GM23338 (cell line): ENCODE measurements at regions not wholly inside any gene's neighbourhood (a gene's known extent, or its start where the extent isn't known, plus 50 kb on each side); places are given as distances from the start of the nearest gene placed in this dataset.
A peak's percentile ranks its signal among the peaks of the same experiment; 100 is the strongest.

ENCODE experiments used
- ATAC-seq: fragments of 200-7000 bp; cut with Tn5 transposase; 3 replicates; pipeline ENCODE4 v1.9.1; 2020
- DNase-seq: peaks from one replicate; pipeline ENCODE4 v3.0.0-alpha.2; 2015; ENCODE audit warnings: low spot score
- H2AFZ ChIP-seq: fragments of 200-600 bp; sonication (generic); 2 replicates; pipeline ENCODE4 v1.8.0; 2016; ENCODE audit warnings: antibody characterized with exemption, mild to moderate bottlenecking, moderate library complexity
- H3F3A ChIP-seq: fragments of 200-600 bp; sonication (generic); replicated peaks from 2 replicates; pipeline ENCODE4 v1.8.0; 2017; ENCODE audit warnings: antibody characterized with exemption, mixed run types, low read depth
- H3K27ac ChIP-seq: fragments of 200-600 bp; sonication (generic); 2 replicates; pipeline ENCODE4 v1.6.1; 2016; ENCODE audit warnings: low read depth
- H3K27me3 ChIP-seq: fragments of 200-600 bp; sonication (generic); 2 replicates; pipeline ENCODE4 v1.8.0; 2016; ENCODE audit warnings: mild to moderate bottlenecking, mixed run types, moderate library complexity; ENCODE audit not compliant: insufficient read depth
- H3K36me3 ChIP-seq: fragments of 200-600 bp; sonication (generic); 2 replicates; pipeline ENCODE4 v1.8.0; 2016; ENCODE audit warnings: mild to moderate bottlenecking; ENCODE audit not compliant: insufficient read depth
- H3K4me1 ChIP-seq: fragments of 200-600 bp; sonication (generic); 2 replicates; pipeline ENCODE4 v1.8.0; 2016; ENCODE audit warnings: mild to moderate bottlenecking, moderate library complexity; ENCODE audit not compliant: insufficient read depth
- H3K4me2 ChIP-seq: fragments of 200-600 bp; sonication (generic); 2 replicates; pipeline ENCODE4 v1.7.1; 2017; ENCODE audit warnings: mixed run types
- H3K4me3 ChIP-seq: fragments of 200-600 bp; sonication (generic); 2 replicates; pipeline ENCODE4 v1.6.1; 2016; ENCODE audit warnings: mixed run types
- H3K79me2 ChIP-seq: fragments of 200-600 bp; sonication (generic); replicated peaks from 2 replicates; pipeline ENCODE4 v1.8.0; 2017; ENCODE audit warnings: mild to moderate bottlenecking; ENCODE audit not compliant: insufficient read depth
- H3K9me2 ChIP-seq: fragments of 200-600 bp; sonication (generic); 2 replicates; pipeline ENCODE4 v1.8.0; 2017; ENCODE audit not compliant: insufficient read depth
- H4K20me1 ChIP-seq: fragments of 200-600 bp; sonication (generic); replicated peaks from 2 replicates; pipeline ENCODE4 v1.8.0; 2017; ENCODE audit warnings: mild to moderate bottlenecking; ENCODE audit not compliant: insufficient read depth
- H3K27ac Mint-ChIP-seq: 2 replicates; pipeline ENCODE4 v1.8.0; 2020; ENCODE audit warnings: inconsistent platforms, mild to moderate bottlenecking, moderate library complexity, mixed read lengths
- H3K27me3 Mint-ChIP-seq: 3 replicates; pipeline ENCODE4 v1.8.0; 2022; ENCODE audit warnings: low read depth, mild to moderate bottlenecking, moderate library complexity, mixed read lengths, inconsistent platforms; ENCODE audit not compliant: insufficient read depth, poor library complexity
- H3K36me3 Mint-ChIP-seq: 3 replicates; pipeline ENCODE4 v1.8.0; 2021; ENCODE audit warnings: low read depth, mild to moderate bottlenecking, inconsistent platforms, moderate library complexity, mixed read lengths
- H3K4me1 Mint-ChIP-seq: 3 replicates; pipeline ENCODE4 v1.8.0; 2020; ENCODE audit warnings: mild to moderate bottlenecking, inconsistent platforms, mixed read lengths
- H3K4me3 Mint-ChIP-seq: 3 replicates; pipeline ENCODE4 v1.8.0; 2021; ENCODE audit warnings: moderate library complexity, mild to moderate bottlenecking, inconsistent platforms, mixed read lengths
- H3K9me3 Mint-ChIP-seq: 3 replicates; pipeline ENCODE4 v1.8.0; 2020; ENCODE audit warnings: moderate library complexity, mild to moderate bottlenecking, inconsistent platforms, mixed read lengths
- CREB1 ChIP-seq: fragments of 250-450 bp; sonication (Bioruptor Pico); IDR thresholded peaks from 2 replicates; pipeline ENCODE4 v1.5.0; 2020; ENCODE audit warnings: low read depth, mild to moderate bottlenecking, moderate library complexity
- EZH2phosphoT487 ChIP-seq: fragments of 200-600 bp; sonication (generic); IDR thresholded peaks from one replicate; pipeline ENCODE4 v1.8.1; 2018; ENCODE audit warnings: antibody characterized with exemption; ENCODE audit not compliant: unreplicated experiment
- JUNB ChIP-seq: IDR thresholded peaks from one replicate; pipeline ENCODE4 v1.6.1; 2016; ENCODE audit warnings: antibody characterized with exemption; ENCODE audit not compliant: unreplicated experiment
- NANOG ChIP-seq: IDR thresholded peaks from 2 replicates; pipeline ENCODE4 v1.6.1; 2016; ENCODE audit warnings: antibody characterized with exemption, borderline replicate concordance
- POLR2AphosphoS5 ChIP-seq: IDR thresholded peaks from 2 replicates; pipeline ENCODE4 v1.6.1; 2016; ENCODE audit warnings: antibody characterized with exemption, low read depth
- STAT1 ChIP-seq: IDR thresholded peaks from one replicate; pipeline ENCODE4 v1.6.1; 2016; ENCODE audit warnings: antibody characterized with exemption; ENCODE audit not compliant: unreplicated experiment
- ZNF114 ChIP-seq: fragments of 250-450 bp; sonication (Bioruptor Pico); IDR thresholded peaks from 2 replicates; pipeline ENCODE4 v1.5.0; 2020; ENCODE audit warnings: mild to moderate bottlenecking, moderate library complexity
- ZNF331 ChIP-seq: fragments of 250-450 bp; sonication (Bioruptor Pico); IDR thresholded peaks from 2 replicates; pipeline ENCODE4 v1.5.0; 2020; ENCODE audit warnings: low read depth, mild to moderate bottlenecking, moderate library complexity
- TF ChIP-seq, protein P1 (sequence below): fragments of 250-450 bp; sonication (Bioruptor Pico); IDR thresholded peaks from 2 replicates; pipeline ENCODE4 v1.5.0; 2020; ENCODE audit warnings: mild to moderate bottlenecking, moderate library complexity
- TF ChIP-seq, protein P2 (sequence below): IDR thresholded peaks from one replicate; pipeline ENCODE4 v1.6.1; 2018; ENCODE audit warnings: antibody characterized with exemption; ENCODE audit not compliant: unreplicated experiment

DNA sequence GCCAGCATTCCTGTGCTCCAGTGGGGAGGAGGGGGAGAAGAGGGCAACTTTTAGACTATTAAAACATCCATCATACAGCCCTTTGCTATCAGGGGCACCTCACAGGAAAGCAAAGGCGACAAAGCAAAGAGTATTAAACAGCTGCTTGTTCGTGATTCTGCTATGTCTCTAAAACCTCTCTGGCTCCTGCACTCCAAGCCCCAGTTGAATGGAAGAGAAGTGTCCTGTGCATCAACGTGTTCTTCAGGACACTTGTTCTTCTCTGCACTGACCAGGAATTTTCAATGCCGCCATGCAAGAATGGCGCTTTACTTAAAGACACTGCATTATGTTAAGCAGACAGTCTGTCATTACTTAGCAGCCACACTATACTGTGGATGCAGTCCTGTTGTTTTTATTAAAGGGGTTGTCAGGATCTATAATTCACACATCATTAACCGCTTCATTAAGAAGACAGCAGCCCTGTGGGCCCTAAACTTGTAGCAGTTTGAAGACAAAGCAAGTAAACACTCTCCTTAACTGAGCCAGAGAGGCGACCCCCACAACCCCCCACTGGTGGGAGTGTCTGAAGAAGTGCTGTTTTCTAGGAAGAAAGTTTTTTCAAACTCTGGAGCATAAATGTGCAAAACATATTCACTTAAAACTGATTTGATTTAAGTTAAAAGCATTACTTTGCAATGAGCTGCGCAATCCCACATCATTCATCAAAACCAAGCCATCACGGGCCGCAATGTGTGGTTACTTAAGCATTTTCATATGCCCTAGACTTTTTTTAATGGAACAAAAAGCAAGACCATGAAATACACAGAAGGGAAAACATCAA is 164.5 kb downstream of the ZNF608 start (continued):
- TF ChIP-seq, protein P1, sequence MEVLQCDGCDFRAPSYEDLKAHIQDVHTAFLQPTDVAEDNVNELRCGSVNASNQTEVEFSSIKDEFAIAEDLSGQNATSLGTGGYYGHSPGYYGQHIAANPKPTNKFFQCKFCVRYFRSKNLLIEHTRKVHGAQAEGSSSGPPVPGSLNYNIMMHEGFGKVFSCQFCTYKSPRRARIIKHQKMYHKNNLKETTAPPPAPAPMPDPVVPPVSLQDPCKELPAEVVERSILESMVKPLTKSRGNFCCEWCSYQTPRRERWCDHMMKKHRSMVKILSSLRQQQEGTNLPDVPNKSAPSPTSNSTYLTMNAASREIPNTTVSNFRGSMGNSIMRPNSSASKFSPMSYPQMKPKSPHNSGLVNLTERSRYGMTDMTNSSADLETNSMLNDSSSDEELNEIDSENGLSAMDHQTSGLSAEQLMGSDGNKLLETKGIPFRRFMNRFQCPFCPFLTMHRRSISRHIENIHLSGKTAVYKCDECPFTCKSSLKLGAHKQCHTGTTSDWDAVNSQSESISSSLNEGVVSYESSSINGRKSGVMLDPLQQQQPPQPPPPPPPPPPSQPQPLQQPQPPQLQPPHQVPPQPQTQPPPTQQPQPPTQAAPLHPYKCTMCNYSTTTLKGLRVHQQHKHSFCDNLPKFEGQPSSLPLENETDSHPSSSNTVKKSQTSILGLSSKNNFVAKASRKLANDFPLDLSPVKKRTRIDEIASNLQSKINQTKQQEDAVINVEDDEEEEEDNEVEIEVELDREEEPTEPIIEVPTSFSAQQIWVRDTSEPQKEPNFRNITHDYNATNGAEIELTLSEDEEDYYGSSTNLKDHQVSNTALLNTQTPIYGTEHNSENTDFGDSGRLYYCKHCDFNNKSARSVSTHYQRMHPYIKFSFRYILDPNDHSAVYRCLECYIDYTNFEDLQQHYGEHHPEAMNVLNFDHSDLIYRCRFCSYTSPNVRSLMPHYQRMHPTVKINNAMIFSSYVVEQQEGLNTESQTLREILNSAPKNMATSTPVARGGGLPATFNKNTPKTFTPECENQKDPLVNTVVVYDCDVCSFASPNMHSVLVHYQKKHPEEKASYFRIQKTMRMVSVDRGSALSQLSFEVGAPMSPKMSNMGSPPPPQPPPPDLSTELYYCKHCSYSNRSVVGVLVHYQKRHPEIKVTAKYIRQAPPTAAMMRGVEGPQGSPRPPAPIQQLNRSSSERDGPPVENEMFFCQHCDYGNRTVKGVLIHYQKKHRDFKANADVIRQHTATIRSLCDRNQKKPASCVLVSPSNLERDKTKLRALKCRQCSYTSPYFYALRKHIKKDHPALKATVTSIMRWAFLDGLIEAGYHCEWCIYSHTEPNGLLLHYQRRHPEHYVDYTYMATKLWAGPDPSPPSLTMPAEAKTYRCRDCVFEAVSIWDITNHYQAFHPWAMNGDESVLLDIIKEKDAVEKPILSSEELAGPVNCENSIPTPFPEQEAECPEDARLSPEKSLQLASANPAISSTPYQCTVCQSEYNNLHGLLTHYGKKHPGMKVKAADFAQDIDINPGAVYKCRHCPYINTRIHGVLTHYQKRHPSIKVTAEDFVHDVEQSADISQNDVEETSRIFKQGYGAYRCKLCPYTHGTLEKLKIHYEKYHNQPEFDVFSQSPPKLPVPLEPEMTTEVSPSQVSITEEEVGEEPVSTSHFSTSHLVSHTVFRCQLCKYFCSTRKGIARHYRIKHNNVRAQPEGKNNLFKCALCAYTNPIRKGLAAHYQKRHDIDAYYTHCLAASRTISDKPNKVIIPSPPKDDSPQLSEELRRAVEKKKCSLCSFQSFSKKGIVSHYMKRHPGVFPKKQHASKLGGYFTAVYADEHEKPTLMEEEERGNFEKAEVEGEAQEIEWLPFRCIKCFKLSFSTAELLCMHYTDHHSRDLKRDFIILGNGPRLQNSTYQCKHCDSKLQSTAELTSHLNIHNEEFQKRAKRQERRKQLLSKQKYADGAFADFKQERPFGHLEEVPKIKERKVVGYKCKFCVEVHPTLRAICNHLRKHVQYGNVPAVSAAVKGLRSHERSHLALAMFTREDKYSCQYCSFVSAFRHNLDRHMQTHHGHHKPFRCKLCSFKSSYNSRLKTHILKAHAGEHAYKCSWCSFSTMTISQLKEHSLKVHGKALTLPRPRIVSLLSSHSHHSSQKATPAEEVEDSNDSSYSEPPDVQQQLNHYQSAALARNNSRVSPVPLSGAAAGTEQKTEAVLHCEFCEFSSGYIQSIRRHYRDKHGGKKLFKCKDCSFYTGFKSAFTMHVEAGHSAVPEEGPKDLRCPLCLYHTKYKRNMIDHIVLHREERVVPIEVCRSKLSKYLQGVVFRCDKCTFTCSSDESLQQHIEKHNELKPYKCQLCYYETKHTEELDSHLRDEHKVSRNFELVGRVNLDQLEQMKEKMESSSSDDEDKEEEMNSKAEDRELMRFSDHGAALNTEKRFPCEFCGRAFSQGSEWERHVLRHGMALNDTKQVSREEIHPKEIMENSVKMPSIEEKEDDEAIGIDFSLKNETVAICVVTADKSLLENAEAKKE (CRISPR knock-in tag): no peak
- TF ChIP-seq EZH2phosphoT487: no peak
- no peak for TF ChIP-seq ZNF114 (CRISPR knock-in tag)
- no peak for TF ChIP-seq STAT1
- TF ChIP-seq NANOG: no peak
- TF ChIP-seq JUNB: no peak
- TF ChIP-seq POLR2AphosphoS5: no peak

- H3K4me1 Mint-ChIP-seq: peaks cover 44% of the 10 kb centered on the region
- H3K27ac ChIP-seq: peak overlapping the region; percentile 61
- H3K27me3 ChIP-seq: peaks cover 31% of the 10 kb centered on the region
- peaks cover 10% of the 10 kb centered on the region for H3K9me3 Mint-ChIP-seq
- H2AFZ ChIP-seq: no peak overlapping the region
- peaks cover 11% of the 10 kb centered on the region for H3F3A ChIP-seq
- H3K4me2 ChIP-seq: peak overlapping the region; percentile 60
- no peaks in the 10 kb centered on the region for H3K36me3 ChIP-seq
- peaks cover 38% of the 10 kb centered on the region for H3K4me1 ChIP-seq
- no peaks in the 10 kb centered on the region for H4K20me1 ChIP-seq
- peaks cover 19% of the 10 kb centered on the region; the same call in 2 of the 3 replicates for H3K36me3 Mint-ChIP-seq
- no peaks in the 10 kb centered on the region; the same call in 1 of the 2 replicates for H3K9me2 ChIP-seq
- H3K79me2 ChIP-seq: no peaks in the 10 kb centered on the region
- H3K4me3 ChIP-seq: no peak overlapping the region
- peak overlapping the region; percentile 86; the same call in 1 of the 2 replicates for H3K27ac Mint-ChIP-seq
- peaks cover 25% of the 10 kb centered on the region for H3K27me3 Mint-ChIP-seq
- H3K4me3 Mint-ChIP-seq: peak overlapping the region; percentile 26
- DNase-seq (peak; percentile 95), ATAC-seq (peak; percentile 97)
- peak; percentile 68 for TF ChIP-seq ZNF331
- no peak for TF ChIP-seq JUNB
- no peak for TF ChIP-seq EZH2phosphoT487
- TF ChIP-seq, protein P2, sequence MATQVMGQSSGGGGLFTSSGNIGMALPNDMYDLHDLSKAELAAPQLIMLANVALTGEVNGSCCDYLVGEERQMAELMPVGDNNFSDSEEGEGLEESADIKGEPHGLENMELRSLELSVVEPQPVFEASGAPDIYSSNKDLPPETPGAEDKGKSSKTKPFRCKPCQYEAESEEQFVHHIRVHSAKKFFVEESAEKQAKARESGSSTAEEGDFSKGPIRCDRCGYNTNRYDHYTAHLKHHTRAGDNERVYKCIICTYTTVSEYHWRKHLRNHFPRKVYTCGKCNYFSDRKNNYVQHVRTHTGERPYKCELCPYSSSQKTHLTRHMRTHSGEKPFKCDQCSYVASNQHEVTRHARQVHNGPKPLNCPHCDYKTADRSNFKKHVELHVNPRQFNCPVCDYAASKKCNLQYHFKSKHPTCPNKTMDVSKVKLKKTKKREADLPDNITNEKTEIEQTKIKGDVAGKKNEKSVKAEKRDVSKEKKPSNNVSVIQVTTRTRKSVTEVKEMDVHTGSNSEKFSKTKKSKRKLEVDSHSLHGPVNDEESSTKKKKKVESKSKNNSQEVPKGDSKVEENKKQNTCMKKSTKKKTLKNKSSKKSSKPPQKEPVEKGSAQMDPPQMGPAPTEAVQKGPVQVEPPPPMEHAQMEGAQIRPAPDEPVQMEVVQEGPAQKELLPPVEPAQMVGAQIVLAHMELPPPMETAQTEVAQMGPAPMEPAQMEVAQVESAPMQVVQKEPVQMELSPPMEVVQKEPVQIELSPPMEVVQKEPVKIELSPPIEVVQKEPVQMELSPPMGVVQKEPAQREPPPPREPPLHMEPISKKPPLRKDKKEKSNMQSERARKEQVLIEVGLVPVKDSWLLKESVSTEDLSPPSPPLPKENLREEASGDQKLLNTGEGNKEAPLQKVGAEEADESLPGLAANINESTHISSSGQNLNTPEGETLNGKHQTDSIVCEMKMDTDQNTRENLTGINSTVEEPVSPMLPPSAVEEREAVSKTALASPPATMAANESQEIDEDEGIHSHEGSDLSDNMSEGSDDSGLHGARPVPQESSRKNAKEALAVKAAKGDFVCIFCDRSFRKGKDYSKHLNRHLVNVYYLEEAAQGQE: no peak
- TF ChIP-seq CREB1: peak; percentile 80
- peak; percentile 67 for TF ChIP-seq POLR2AphosphoS5
Observed at GRCh38 chr5:124580925-124581737, 165.3 kb downstream of the ZNF608 start.
